A549 (cell line): ENCODE measurements at regions not wholly inside any gene's neighbourhood (a gene's known extent, or its start where the extent isn't known, plus 50 kb on each side); places are given as distances from the start of the nearest gene placed in this dataset.

ENCODE experiments used
- ATAC-seq, 2 experiments: fragments of 200-7000 bp in 1 of 2; fragments of >200 bp in 1 of 2; cut with Nextera tagmentation in 1 of 2; cut with Tn5 transposase in 1 of 2; 3 replicates each; pipeline versions ENCODE4 v1.8.0 to v1.9.1; 2018 to 2020; ENCODE audit warnings: mild to moderate bottlenecking in 1 of 2, moderate library complexity in 1 of 2
- CTCF ChIA-PET: fragments of 300-600 bp; sonication (Branson Sonifier 250); formaldehyde crosslinking; extraction: SDS; loops from one replicate; lab custom pipeline; 2021; ENCODE audit warnings: antibody characterized with exemption, inconsistent platforms; lab: Yijun Ruan, JAX
- POLR2A ChIA-PET: fragments of 350-600 bp; formaldehyde crosslinking; extraction: SDS; loops from one replicate; lab custom pipeline; 2021; ENCODE audit warnings: antibody characterized with exemption, inconsistent platforms; lab: Yijun Ruan, JAX
- DNase-seq, 2 experiments: peaks; one replicate each; pipeline versions ENCODE4 v3.0.0 to v3.0.0-alpha.2; 2011 to 2016; ENCODE audit warnings: low read depth in 1 of 2, low spot score in 1 of 2
- FAIRE-seq: peaks from 2 replicates; lab custom pipeline; 2011; peaks lifted over from hg19 to GRCh38; lab: Jason Lieb, UNC
- H3K27ac ChIP-seq, 2 experiments: fragments of >200 bp; sonication (Bioruptor Twin); formaldehyde crosslinking; 3 replicates each; pipeline ENCODE4 v1.5.1; 2016 to 2017
- H3K4me1 ChIP-seq: fragments of >200 bp; sonication (Bioruptor Twin); formaldehyde crosslinking; 3 replicates; pipeline ENCODE4 v1.6.1; 2016
- H3K4me2 ChIP-seq: fragments of >200 bp; sonication (Bioruptor Twin); formaldehyde crosslinking; 3 replicates; pipeline ENCODE4 v1.6.1; 2016
- H3K4me3 ChIP-seq: fragments of >200 bp; sonication (Bioruptor Twin); formaldehyde crosslinking; 3 replicates; pipeline ENCODE4 v1.5.1; 2016
- H3K9me3 ChIP-seq: fragments of >200 bp; sonication (Bioruptor Twin); formaldehyde crosslinking; 3 replicates; pipeline ENCODE4 v1.6.1; 2016
- BHLHE40 ChIP-seq: IDR thresholded peaks from 2 replicates; pipeline ENCODE4 v1.6.1; 2012; ENCODE audit warnings: low read depth, low read length, inconsistent platforms
- CBX2 ChIP-seq: fragments of 200-600 bp; sonication (generic); IDR thresholded peaks from 2 replicates; pipeline ENCODE4 v1.6.1; 2016; ENCODE audit warnings: low read depth, mild to moderate bottlenecking, borderline replicate concordance
- CHD4 ChIP-seq: fragments of 200-600 bp; sonication (generic); IDR thresholded peaks from 2 replicates; pipeline ENCODE4 v1.6.1; 2016; ENCODE audit warnings: antibody characterized with exemption, mild to moderate bottlenecking, borderline replicate concordance
- EHMT2 ChIP-seq: fragments of 200-600 bp; sonication (generic); IDR thresholded peaks from 2 replicates; pipeline ENCODE4 v1.6.1; 2016; ENCODE audit warnings: antibody characterized with exemption, low read depth, mild to moderate bottlenecking, moderate library complexity
- ESRRA ChIP-seq: fragments of 150-350 bp; IDR thresholded peaks from 2 replicates; pipeline ENCODE4 v1.6.1; 2014; ENCODE audit warnings: mild to moderate bottlenecking, low read length, borderline replicate concordance
- FOSB ChIP-seq: fragments of 250-450 bp; sonication (Bioruptor Pico); IDR thresholded peaks from 2 replicates; pipeline ENCODE4 v1.5.0; 2020; ENCODE audit warnings: mild to moderate bottlenecking, moderate library complexity
- FOSL2 ChIP-seq, 2 experiments: fragments of 450-650 bp in 1 of 2; fragments of >200 bp in 1 of 2; sonication (Bioruptor Twin) in 1 of 2; formaldehyde crosslinking; IDR thresholded peaks; 2 replicates each; pipeline versions ENCODE4 v1.5.0 to v1.6.1; 2016 to 2020; ENCODE audit warnings: mild to moderate bottlenecking in 1 of 2, moderate library complexity in 1 of 2
- FOXS1 ChIP-seq: fragments of 250-450 bp; sonication (Bioruptor Pico); IDR thresholded peaks from 2 replicates; pipeline ENCODE4 v1.5.0; 2020; ENCODE audit warnings: mild to moderate bottlenecking, moderate library complexity
- HEYL ChIP-seq: fragments of 250-450 bp; sonication (Bioruptor Pico); IDR thresholded peaks from 2 replicates; pipeline ENCODE4 v1.8.0; 2021; ENCODE audit warnings: mild to moderate bottlenecking, moderate library complexity
- HMGXB4 ChIP-seq: fragments of 250-450 bp; sonication (Bioruptor Pico); IDR thresholded peaks from 2 replicates; pipeline ENCODE4 v1.5.0; 2021; ENCODE audit warnings: mild to moderate bottlenecking, moderate library complexity, borderline replicate concordance
- HOXA7 ChIP-seq: fragments of 250-450 bp; sonication (Bioruptor Pico); IDR thresholded peaks from 2 replicates; pipeline ENCODE4 v1.5.0; 2020; ENCODE audit warnings: mild to moderate bottlenecking, moderate library complexity
- HOXB13 ChIP-seq: fragments of 250-450 bp; sonication (Bioruptor Pico); IDR thresholded peaks from 2 replicates; pipeline ENCODE4 v1.5.0; 2020; ENCODE audit warnings: low read depth, mild to moderate bottlenecking, moderate library complexity
- JUN ChIP-seq, 2 experiments: fragments of >200 bp; sonication (Bioruptor Twin); formaldehyde crosslinking; IDR thresholded peaks; 2 replicates in 1 of 2; 3 replicates in 1 of 2; pipeline ENCODE4 v1.6.1; 2016 to 2017
- MAZ ChIP-seq: fragments of 150-350 bp; IDR thresholded peaks from 2 replicates; pipeline ENCODE4 v1.6.1; 2014; ENCODE audit warnings: antibody characterized with exemption, low read depth, low read length, borderline replicate concordance
- POLR2A ChIP-seq: IDR thresholded peaks from 2 replicates; pipeline ENCODE4 v1.6.1; 2012; ENCODE audit warnings: mild to moderate bottlenecking, low read length
- POLR2AphosphoS2 ChIP-seq: conservative IDR thresholded peaks from 2 replicates; pipeline ENCODE4 v1.6.1; 2012; ENCODE audit warnings: low read length, improper control_type of control experiment, inconsistent platforms
- REST ChIP-seq: fragments of 200-600 bp; sonication (generic); IDR thresholded peaks from 2 replicates; pipeline ENCODE4 v1.6.1; 2016; ENCODE audit warnings: antibody characterized with exemption, mild to moderate bottlenecking, moderate library complexity
- USF2 ChIP-seq: fragments of 450-650 bp; IDR thresholded peaks from 2 replicates; pipeline ENCODE4 v1.6.1; 2014; ENCODE audit warnings: antibody characterized with exemption
- ZFP36 ChIP-seq: fragments of 450-650 bp; IDR thresholded peaks from 2 replicates; pipeline ENCODE4 v1.6.1; 2014; ENCODE audit warnings: borderline replicate concordance; ENCODE audit not compliant: partially characterized antibody
- WGBS: methylation state at CpG from one replicate; pipeline ENCODE4 v1.1.6; 2017; ENCODE audit errors: missing lambda C conversion rate; 5-methylcytosine and 5-hydroxymethylcytosine counted together
- TF ChIP-seq, protein P1 (sequence below): IDR thresholded peaks from 2 replicates; pipeline ENCODE4 v1.6.1; 2012
- TF ChIP-seq, protein P2 (sequence below): fragments of >200 bp; sonication (Bioruptor Twin); formaldehyde crosslinking; IDR thresholded peaks from 3 replicates; pipeline ENCODE4 v1.6.1; 2016
- TF ChIP-seq, protein P3 (sequence below): fragments of 250-450 bp; sonication (Bioruptor Pico); IDR thresholded peaks from 2 replicates; pipeline ENCODE4 v1.5.0; 2020; ENCODE audit warnings: low read depth, mild to moderate bottlenecking, moderate library complexity
- TF ChIP-seq, protein P4 (sequence below): fragments of 150-350 bp; IDR thresholded peaks from 2 replicates; pipeline ENCODE4 v1.6.1; 2014; ENCODE audit warnings: low read depth, mild to moderate bottlenecking, low read length

DNA sequence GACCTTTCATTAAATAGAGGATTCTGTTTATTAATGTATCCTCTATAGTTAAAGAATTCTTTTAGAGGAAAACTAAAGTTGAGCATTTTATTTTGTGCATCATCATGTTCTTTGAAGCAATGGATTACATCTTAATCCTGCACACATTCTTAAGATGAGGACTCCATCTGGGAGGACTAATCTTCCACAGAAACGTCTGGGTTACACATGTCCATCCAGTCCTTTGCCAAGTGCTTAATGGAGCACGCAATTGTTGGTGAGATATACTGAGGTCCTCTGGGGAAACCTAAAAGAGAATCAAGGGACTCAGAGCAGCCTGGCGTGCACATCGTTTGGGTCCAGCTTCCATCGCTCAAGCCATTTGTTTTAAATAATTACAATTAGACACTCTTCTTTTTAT, 115.1 kb upstream of the SFRP2 start (continued):
- TF ChIP-seq, protein P1, sequence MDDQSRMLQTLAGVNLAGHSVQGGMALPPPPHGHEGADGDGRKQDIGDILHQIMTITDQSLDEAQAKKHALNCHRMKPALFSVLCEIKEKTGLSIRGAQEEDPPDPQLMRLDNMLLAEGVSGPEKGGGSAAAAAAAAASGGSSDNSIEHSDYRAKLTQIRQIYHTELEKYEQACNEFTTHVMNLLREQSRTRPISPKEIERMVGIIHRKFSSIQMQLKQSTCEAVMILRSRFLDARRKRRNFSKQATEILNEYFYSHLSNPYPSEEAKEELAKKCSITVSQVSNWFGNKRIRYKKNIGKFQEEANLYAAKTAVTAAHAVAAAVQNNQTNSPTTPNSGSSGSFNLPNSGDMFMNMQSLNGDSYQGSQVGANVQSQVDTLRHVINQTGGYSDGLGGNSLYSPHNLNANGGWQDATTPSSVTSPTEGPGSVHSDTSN, result no peak
- TF ChIP-seq HOXB13 (CRISPR knock-in tag) (no peak), EHMT2 (no peak), FOSB (CRISPR knock-in tag) (no peak)

DNA sequence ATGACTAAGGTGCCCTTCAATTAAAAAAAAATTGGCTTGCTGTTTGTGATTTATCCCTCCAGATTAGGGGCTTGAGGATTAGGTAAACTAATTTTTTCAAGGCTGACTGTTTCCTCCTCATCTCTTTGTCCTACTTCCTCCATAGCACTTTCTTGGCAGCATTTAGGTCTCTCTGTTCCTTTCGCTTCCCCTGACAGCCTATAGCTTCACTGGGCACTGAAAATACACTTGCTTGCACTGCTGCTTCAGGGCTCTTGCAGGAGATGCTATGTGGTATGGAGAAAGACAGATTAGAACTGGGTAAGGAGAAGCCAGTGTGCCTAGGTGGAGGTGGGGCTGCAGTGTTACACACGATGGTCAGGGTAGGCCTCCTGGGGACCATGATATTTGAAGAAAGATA, 112.3 kb upstream of the SFRP2 start:
- Histone ChIP-seq H3K4me1 (no peaks in the 10 kb centered on the region), H3K4me3 (no peak overlapping the region), H3K27ac (no peak overlapping the region), H3K9me3 (no peaks in the 10 kb centered on the region), H3K4me2 (no peak overlapping the region)
- CTCF ChIA-PET, result no interaction called here
- TF ChIP-seq, protein P2, sequence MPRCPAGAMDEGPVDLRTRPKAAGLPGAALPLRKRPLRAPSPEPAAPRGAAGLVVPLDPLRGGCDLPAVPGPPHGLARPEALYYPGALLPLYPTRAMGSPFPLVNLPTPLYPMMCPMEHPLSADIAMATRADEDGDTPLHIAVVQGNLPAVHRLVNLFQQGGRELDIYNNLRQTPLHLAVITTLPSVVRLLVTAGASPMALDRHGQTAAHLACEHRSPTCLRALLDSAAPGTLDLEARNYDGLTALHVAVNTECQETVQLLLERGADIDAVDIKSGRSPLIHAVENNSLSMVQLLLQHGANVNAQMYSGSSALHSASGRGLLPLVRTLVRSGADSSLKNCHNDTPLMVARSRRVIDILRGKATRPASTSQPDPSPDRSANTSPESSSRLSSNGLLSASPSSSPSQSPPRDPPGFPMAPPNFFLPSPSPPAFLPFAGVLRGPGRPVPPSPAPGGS, result no peak
- TF ChIP-seq BHLHE40 (no peak), JUN (IDR thresholded peaks at IDR 0.05) (no peak), FOXS1 (no peak), POLR2A (no peak), ESRRA (no peak), REST (no peak), MAZ (no peak), HOXA7 (CRISPR knock-in tag) (no peak), CBX2 (no peak), FOSL2 (IDR thresholded peaks at IDR 0.05) (no peak), FOSL2 (CRISPR knock-in tag; IDR thresholded peaks at IDR 0.05) (no peak), HMGXB4 (CRISPR knock-in tag) (no peak), USF2 (no peak), POLR2AphosphoS2 (no peak), ZFP36 (no peak), HEYL (CRISPR knock-in tag) (no peak), CHD4 (no peak), FOSB (CRISPR knock-in tag) (no peak)
- TF ChIP-seq, protein P3, sequence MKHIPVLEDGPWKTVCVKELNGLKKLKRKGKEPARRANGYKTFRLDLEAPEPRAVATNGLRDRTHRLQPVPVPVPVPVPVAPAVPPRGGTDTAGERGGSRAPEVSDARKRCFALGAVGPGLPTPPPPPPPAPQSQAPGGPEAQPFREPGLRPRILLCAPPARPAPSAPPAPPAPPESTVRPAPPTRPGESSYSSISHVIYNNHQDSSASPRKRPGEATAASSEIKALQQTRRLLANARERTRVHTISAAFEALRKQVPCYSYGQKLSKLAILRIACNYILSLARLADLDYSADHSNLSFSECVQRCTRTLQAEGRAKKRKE (CRISPR knock-in tag), result no peak
- TF ChIP-seq, protein P4, sequence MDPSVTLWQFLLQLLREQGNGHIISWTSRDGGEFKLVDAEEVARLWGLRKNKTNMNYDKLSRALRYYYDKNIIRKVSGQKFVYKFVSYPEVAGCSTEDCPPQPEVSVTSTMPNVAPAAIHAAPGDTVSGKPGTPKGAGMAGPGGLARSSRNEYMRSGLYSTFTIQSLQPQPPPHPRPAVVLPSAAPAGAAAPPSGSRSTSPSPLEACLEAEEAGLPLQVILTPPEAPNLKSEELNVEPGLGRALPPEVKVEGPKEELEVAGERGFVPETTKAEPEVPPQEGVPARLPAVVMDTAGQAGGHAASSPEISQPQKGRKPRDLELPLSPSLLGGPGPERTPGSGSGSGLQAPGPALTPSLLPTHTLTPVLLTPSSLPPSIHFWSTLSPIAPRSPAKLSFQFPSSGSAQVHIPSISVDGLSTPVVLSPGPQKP, result no peak
- FAIRE-seq (no peak), DNase-seq (no peak), ATAC-seq (no peak)
- WGBS, result 0% methylated on average over 2 of the region's 2 CpGs
- POLR2A ChIA-PET, result no interaction called here
